ENCODE measurements at regions not wholly inside any gene's neighbourhood (a gene's known extent, or its start where the extent isn't known, plus 50 kb on each side); places are given as distances from the start of the nearest gene placed in this dataset.

- peaks cover 2% of the 10 kb centered on the region for H3K27me3 ChIP-seq (ENCODE audit: control insufficient read depth, insufficient read depth, low read length)
- no peak overlapping the region for H3K27ac ChIP-seq (ENCODE audit: low read depth, low read length)
- H3K4me3 ChIP-seq (ENCODE audit: low read length) = no peak overlapping the region
- H3K36me3 ChIP-seq (ENCODE audit: control insufficient read depth, insufficient read depth, low read length) = no peaks in the 10 kb centered on the region
- H3K4me1 ChIP-seq (ENCODE audit: control insufficient read depth, insufficient read depth, low read length) = no peaks in the 10 kb centered on the region
- no peak overlapping the region for H3K9ac ChIP-seq (ENCODE audit: low read length)
These were observed 193.7 kb downstream of the TTC39B start for GRCh38 chr9:15113288-15113687.

DNA sequence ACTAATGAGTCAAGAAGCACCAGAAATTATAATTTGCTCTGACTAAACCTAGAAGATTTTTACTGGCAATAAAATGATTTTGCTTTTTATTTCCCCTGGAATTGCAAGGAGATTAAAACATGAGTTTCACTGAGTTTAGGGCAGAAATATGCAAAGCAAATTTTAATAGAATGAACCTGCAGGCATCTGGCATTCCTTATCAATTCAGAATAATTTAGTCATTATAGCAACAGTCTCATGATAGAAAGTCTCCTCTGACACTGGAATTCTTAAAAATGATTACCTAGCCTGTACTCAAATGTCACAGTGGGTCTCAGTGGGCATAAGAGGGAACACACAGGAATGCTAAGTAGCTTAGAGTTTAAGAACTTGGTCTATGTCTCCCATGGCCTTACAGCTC, 195.9 kb downstream of the TTC39B start:
- Histone ChIP-seq H3K36me3 (ENCODE audit: control insufficient read depth, insufficient read depth, low read length) (no peaks in the 10 kb centered on the region), H3K27ac (ENCODE audit: low read depth, low read length) (no peak overlapping the region), H3K9ac (ENCODE audit: low read length) (no peak overlapping the region), H3K4me1 (ENCODE audit: control insufficient read depth, insufficient read depth, low read length) (no peaks in the 10 kb centered on the region), H3K27me3 (ENCODE audit: control insufficient read depth, insufficient read depth, low read length) (peaks cover 2% of the 10 kb centered on the region), H3K4me3 (ENCODE audit: low read length) (no peak overlapping the region)

DNA sequence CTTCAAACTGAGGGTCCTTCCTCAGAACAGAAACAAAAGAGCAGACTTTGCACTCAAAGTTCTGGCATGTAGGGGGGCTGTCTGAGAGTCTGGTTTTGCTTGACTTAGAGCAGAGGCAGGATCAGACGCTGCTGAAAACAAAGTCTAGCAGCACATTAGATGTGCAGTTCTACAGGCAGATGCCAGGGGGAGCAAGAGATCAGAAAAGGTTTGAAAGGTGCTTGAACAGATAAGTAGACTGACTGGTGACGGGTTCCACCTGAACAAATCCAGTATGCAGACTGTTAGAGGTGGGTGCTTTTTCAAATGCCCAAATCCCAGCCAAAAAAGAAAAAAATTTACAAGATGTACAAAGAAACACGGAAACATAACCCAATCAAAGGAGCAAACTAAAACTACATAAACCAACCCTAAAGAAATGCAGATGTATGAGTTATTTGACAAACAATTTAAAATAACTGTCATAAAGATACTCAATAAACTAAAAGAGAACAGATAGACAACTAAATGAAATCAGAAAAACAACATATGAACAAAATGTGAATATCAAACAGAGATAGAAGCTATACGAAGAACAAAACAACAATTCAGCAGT, 194.7 kb upstream of the FREM1 start:
- no peak overlapping the region for H3K9ac ChIP-seq (ENCODE audit: low read length)
- no peak overlapping the region for H3K4me3 ChIP-seq (ENCODE audit: low read length)
- no peaks in the 10 kb centered on the region for H3K36me3 ChIP-seq (ENCODE audit: control insufficient read depth, insufficient read depth, low read length)
- H3K4me1 ChIP-seq (ENCODE audit: control insufficient read depth, insufficient read depth, low read length) = no peaks in the 10 kb centered on the region
- no peaks in the 10 kb centered on the region for H3K27me3 ChIP-seq (ENCODE audit: control insufficient read depth, insufficient read depth, low read length)
- no peak overlapping the region for H3K27ac ChIP-seq (ENCODE audit: low read depth, low read length)

DNA sequence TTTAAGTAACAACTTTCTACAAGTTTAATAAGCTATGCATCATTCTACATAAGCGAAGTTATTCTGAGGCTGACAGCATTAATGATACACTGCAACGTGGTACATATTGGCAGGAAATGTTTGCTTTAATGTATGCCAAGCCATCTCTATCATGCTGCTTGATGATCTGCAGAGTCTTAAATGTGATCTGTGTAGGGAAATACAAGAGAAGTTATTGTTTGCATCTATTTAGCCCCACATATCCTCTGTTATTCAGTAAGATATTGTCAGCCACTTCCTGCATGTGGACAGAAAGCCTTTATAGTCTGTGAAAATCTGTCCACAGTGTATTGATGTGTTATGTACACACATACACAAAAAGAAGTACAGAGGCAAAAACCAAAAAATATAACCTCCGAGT, 193.1 kb upstream of the FREM1 start:
- Histone ChIP-seq H3K36me3 (ENCODE audit: control insufficient read depth, insufficient read depth, low read length) (no peaks in the 10 kb centered on the region), H3K27ac (ENCODE audit: low read depth, low read length) (no peak overlapping the region), H3K4me1 (ENCODE audit: control insufficient read depth, insufficient read depth, low read length) (no peaks in the 10 kb centered on the region), H3K4me3 (ENCODE audit: low read length) (no peak overlapping the region), H3K9ac (ENCODE audit: low read length) (no peak overlapping the region), H3K27me3 (ENCODE audit: control insufficient read depth, insufficient read depth, low read length) (no peaks in the 10 kb centered on the region)

DNA sequence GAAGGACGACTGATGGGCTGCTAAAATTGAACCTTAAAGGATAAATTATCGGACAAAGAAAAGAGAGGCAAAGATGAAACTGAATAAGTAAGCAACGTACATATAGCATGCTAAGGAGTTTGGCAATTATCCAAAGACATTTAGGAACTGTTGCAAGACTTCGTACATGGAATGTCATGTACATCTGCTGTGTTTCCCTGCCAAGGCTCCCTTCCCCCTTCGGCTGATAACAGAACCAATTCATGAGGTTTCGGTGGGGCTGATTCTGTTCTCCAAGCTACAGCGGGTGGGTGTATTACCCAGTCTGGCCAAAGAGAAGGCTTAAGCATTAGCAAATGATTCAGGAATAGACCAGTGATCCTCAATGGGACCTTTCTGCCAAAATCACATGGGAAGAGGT, 190.9 kb upstream of the FREM1 start:
- Histone ChIP-seq H3K4me1 (ENCODE audit: control insufficient read depth, insufficient read depth, low read length) (no peaks in the 10 kb centered on the region), H3K27me3 (ENCODE audit: control insufficient read depth, insufficient read depth, low read length) (no peaks in the 10 kb centered on the region), H3K4me3 (ENCODE audit: low read length) (no peak overlapping the region), H3K27ac (ENCODE audit: low read depth, low read length) (no peak overlapping the region), H3K36me3 (ENCODE audit: control insufficient read depth, insufficient read depth, low read length) (no peaks in the 10 kb centered on the region), H3K9ac (ENCODE audit: low read length) (no peak overlapping the region)

DNA sequence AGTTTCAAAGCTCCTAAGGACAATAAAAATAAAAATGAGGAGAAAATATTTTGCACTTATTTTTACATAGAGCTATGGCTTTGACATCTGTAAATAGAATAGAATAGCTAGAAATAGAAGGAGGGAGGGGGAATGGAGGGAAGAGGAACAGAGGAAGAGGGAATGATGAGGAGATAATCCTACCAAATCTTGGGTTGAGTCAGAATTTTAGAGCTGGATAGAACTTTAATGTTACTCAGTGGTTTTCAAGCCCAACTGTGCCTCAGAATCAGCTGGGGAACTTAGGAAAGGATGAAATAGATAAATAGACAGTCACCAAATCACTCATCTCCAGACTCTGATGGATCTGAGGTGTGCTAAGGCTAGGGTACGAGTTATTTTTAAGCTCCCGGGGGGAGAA, 190.3 kb upstream of the FREM1 start:
- no peaks in the 10 kb centered on the region for H3K36me3 ChIP-seq (ENCODE audit: control insufficient read depth, insufficient read depth, low read length)
- no peak overlapping the region for H3K27ac ChIP-seq (ENCODE audit: low read depth, low read length)
- no peak overlapping the region for H3K4me3 ChIP-seq (ENCODE audit: low read length)
- no peaks in the 10 kb centered on the region for H3K4me1 ChIP-seq (ENCODE audit: control insufficient read depth, insufficient read depth, low read length)
- no peak overlapping the region for H3K9ac ChIP-seq (ENCODE audit: low read length)
- no peaks in the 10 kb centered on the region for H3K27me3 ChIP-seq (ENCODE audit: control insufficient read depth, insufficient read depth, low read length)

DNA sequence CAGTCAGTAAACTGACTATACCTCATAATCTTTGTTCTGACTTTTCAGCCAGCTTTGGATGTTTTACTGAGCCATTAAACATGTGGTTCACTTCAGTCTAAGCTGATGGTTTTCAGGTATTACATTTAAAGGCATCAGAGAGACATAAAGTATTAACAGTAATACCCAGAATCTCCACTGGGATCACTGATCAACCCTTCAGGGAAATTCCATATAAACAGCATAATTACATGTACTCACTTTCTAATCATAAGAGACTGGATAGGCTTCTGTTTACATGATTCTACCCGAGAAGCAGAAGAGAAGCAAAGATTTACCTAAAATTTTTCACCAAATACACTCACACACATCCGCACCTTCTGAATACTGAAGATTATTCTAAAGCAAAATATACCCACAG, 186.7 kb upstream of the FREM1 start:
- H3K27ac ChIP-seq (ENCODE audit: low read depth, low read length) = no peak overlapping the region
- no peaks in the 10 kb centered on the region for H3K27me3 ChIP-seq (ENCODE audit: control insufficient read depth, insufficient read depth, low read length)
- no peak overlapping the region for H3K9ac ChIP-seq (ENCODE audit: low read length)
- H3K4me3 ChIP-seq (ENCODE audit: low read length) = no peak overlapping the region
- no peaks in the 10 kb centered on the region for H3K4me1 ChIP-seq (ENCODE audit: control insufficient read depth, insufficient read depth, low read length)
- H3K36me3 ChIP-seq (ENCODE audit: control insufficient read depth, insufficient read depth, low read length) = no peaks in the 10 kb centered on the region

GRCh38 chr9:15086778-15087324, 176.6 kb upstream of the FREM1 start:
- Histone ChIP-seq H3K36me3 (ENCODE audit: control insufficient read depth, insufficient read depth, low read length) (no peaks in the 10 kb centered on the region), H3K27me3 (ENCODE audit: control insufficient read depth, insufficient read depth, low read length) (no peaks in the 10 kb centered on the region), H3K27ac (ENCODE audit: low read depth, low read length) (no peak overlapping the region), H3K4me1 (ENCODE audit: control insufficient read depth, insufficient read depth, low read length) (no peaks in the 10 kb centered on the region), H3K4me3 (ENCODE audit: low read length) (no peak overlapping the region), H3K9ac (ENCODE audit: low read length) (no peak overlapping the region)

GRCh38 chr9:15086156-15086763, 176.0 kb upstream of the FREM1 start:
- Histone ChIP-seq H3K27ac (ENCODE audit: low read depth, low read length) (no peak overlapping the region), H3K4me1 (ENCODE audit: control insufficient read depth, insufficient read depth, low read length) (no peaks in the 10 kb centered on the region), H3K4me3 (ENCODE audit: low read length) (no peak overlapping the region), H3K36me3 (ENCODE audit: control insufficient read depth, insufficient read depth, low read length) (no peaks in the 10 kb centered on the region), H3K9ac (ENCODE audit: low read length) (no peak overlapping the region), H3K27me3 (ENCODE audit: control insufficient read depth, insufficient read depth, low read length) (no peaks in the 10 kb centered on the region)

DNA sequence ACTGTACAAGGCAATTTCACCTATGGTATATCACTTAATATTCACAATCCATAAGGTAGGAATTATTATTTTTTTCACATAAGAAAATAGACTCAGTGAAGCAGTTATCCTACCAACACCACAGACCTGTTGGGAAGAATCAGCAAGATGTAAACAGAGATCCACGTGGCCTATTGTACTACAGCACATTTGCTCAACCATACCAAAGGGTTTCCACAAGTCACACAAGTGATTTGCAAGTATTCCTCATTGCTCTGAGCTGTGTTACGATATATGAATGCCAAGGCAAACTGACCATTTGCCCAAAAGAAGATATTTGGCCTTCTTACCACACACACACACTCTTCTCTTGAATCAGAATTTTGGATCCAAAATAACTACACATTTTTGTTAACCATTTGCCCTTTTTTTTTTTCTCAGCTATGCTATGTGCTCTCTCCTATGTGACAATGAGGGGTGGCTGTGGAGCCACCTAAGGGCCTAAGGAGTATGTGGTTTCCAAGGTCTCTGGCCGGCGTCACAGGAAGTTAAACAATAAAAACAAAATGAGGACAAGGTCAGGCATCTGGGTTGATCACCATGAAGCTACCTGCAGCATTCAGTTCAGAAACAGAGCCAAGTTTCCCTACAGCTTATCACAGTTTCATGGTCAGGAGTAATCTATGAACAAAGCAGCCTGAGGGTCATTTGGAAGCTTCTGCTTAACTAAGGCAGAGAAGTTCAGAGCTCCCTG, 171.0 kb upstream of the FREM1 start:
- no peaks in the 10 kb centered on the region for H3K36me3 ChIP-seq (ENCODE audit: control insufficient read depth, insufficient read depth, low read length)
- no peaks in the 10 kb centered on the region for H3K4me1 ChIP-seq (ENCODE audit: control insufficient read depth, insufficient read depth, low read length)
- H3K27me3 ChIP-seq (ENCODE audit: control insufficient read depth, insufficient read depth, low read length) = no peaks in the 10 kb centered on the region
- H3K9ac ChIP-seq (ENCODE audit: low read length) = no peak overlapping the region
- no peak overlapping the region for H3K4me3 ChIP-seq (ENCODE audit: low read length)
- no peak overlapping the region for H3K27ac ChIP-seq (ENCODE audit: low read depth, low read length)

GRCh38 chr9:15080401-15080800, 170.2 kb upstream of the FREM1 start:
- Histone ChIP-seq H3K36me3 (ENCODE audit: control insufficient read depth, insufficient read depth, low read length) (no peaks in the 10 kb centered on the region), H3K27ac (ENCODE audit: low read depth, low read length) (no peak overlapping the region), H3K9ac (ENCODE audit: low read length) (no peak overlapping the region), H3K27me3 (ENCODE audit: control insufficient read depth, insufficient read depth, low read length) (no peaks in the 10 kb centered on the region), H3K4me3 (ENCODE audit: low read length) (no peak overlapping the region), H3K4me1 (ENCODE audit: control insufficient read depth, insufficient read depth, low read length) (no peaks in the 10 kb centered on the region)

DNA sequence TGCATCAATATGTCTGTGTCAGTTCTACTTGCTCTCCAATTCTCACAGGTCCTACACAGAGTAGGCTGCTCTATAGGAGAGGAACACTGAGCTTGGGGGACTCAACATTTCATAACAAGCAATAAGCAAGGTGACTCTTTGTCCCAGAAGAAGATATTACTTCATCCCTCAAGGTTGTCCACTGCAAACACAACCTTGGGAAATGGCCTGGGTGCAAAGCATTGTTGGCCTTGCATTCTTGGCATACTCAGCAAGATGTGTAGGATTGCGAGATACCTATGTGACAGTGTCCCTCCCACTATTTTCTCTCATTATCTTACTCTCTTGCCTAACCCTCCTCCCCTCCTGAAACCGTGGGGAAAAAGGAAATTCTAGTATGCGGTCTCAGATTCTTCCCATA, 169.8 kb upstream of the FREM1 start:
- no peak overlapping the region for H3K27ac ChIP-seq (ENCODE audit: low read depth, low read length)
- no peaks in the 10 kb centered on the region for H3K36me3 ChIP-seq (ENCODE audit: control insufficient read depth, insufficient read depth, low read length)
- H3K4me3 ChIP-seq (ENCODE audit: low read length) = no peak overlapping the region
- H3K9ac ChIP-seq (ENCODE audit: low read length) = no peak overlapping the region
- no peaks in the 10 kb centered on the region for H3K4me1 ChIP-seq (ENCODE audit: control insufficient read depth, insufficient read depth, low read length)
- H3K27me3 ChIP-seq (ENCODE audit: control insufficient read depth, insufficient read depth, low read length) = no peaks in the 10 kb centered on the region

Data from rectal smooth muscle tissue (tissue), 1 donor.